ENCODE measurements at regions not wholly inside any gene's neighbourhood (a gene's known extent, or its start where the extent isn't known, plus 50 kb on each side); places are given as distances from the start of the nearest gene placed in this dataset.

DNA sequence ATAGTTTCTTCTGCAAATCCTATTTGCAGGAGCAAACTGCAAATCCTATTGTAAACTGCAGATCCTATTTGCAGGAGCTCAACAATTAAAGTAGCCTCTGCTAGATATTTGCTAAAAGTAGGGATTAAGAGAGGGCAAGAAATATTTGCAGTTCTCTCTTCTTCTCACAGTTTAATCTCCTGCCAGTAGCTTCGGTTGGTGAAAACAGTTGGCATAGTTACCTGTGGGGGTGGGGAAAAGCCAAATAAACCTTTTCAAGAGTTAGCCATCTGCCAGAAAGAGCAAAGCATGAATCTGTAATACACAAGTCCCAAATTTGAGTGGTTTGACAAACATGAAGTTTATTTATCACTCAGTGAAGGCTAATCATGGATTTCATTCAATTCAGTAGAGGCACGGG lies 942.5 kb downstream of the JRKL start:
- Histone ChIP-seq H2AFZ (ENCODE audit: low read depth, low read length) (no peak overlapping the region), H4K20me1 (replicated peaks; ENCODE audit: control insufficient read depth, insufficient read depth, low read length) (no peaks in the 10 kb centered on the region), H3K27me3 (ENCODE audit: control insufficient read depth in 2 of 2, insufficient read depth in 2 of 2, low read length in 2 of 2) (no peaks in the 10 kb centered on the region), H3K9me3 (replicated peaks; ENCODE audit: control insufficient read depth, insufficient read depth, low read depth, low read length) (no peaks in the 10 kb centered on the region), H3K4me1 (replicated peaks in 1 of 2; ENCODE audit: control insufficient read depth in 2 of 2, insufficient read depth in 2 of 2, low read length in 2 of 2) (no peaks in the 10 kb centered on the region), H3K9ac (ENCODE audit: insufficient read depth in 1 of 2, low read depth in 2 of 2, low read length in 2 of 2) (no peak overlapping the region), H3K79me2 (ENCODE audit: control insufficient read depth, insufficient read depth, low read length) (no peaks in the 10 kb centered on the region), H3K4me3 (no peak overlapping the region), H3K4me2 (ENCODE audit: insufficient read depth, low read length) (no peak overlapping the region), H3K36me3 (ENCODE audit: control insufficient read depth, insufficient read depth, low read length) (no peaks in the 10 kb centered on the region), H3K9me1 (ENCODE audit: control insufficient read depth, insufficient read depth, low read length) (no peaks in the 10 kb centered on the region), H3K27ac (ENCODE audit: extremely low read depth, low read depth, low read length) (no peak overlapping the region)
- no peak for TF ChIP-seq ZNF766 (CRISPR knock-in tag; conservative IDR thresholded peaks at IDR 0.05)
- TF ChIP-seq FOXP1 (CRISPR knock-in tag; IDR thresholded peaks at IDR 0.05): no peak
- no peak for TF ChIP-seq ZBTB8A (IDR thresholded peaks at IDR 0.05; ENCODE audit: partially characterized antibody)
- TF ChIP-seq PHB (CRISPR knock-in tag; IDR thresholded peaks at IDR 0.05): no peak
- TF ChIP-seq FOXJ2 (tag; IDR thresholded peaks at IDR 0.05): no peak
- no peak for TF ChIP-seq ZNF584 (CRISPR knock-in tag; IDR thresholded peaks at IDR 0.05; ENCODE audit: low read depth)
- no peak for TF ChIP-seq FIP1L1 (IDR thresholded peaks at IDR 0.05; ENCODE audit: low read depth, low read length, poor library complexity, severe bottlenecking)
- TF ChIP-seq NCOA2 (IDR thresholded peaks at IDR 0.05; ENCODE audit: partially characterized antibody in 2 of 2): no peak
- TF ChIP-seq IFI16 (CRISPR knock-in tag; IDR thresholded peaks at IDR 0.05): no peak
- no peak for TF ChIP-seq NCOA1 (IDR thresholded peaks at IDR 0.05; ENCODE audit: low read depth)
- BruUV-seq (replicated peaks): no TSS peak
- in situ Hi-C loops (cut with MboI): no loop called here
- 0% methylated on average over 2 of the region's 2 CpGs for WGBS (ENCODE audit: insufficient coverage, low coverage, missing lambda C conversion rate)
- CTCF ChIA-PET (ENCODE audit: low intra/inter-chr PET ratio): no interaction called here
- ATAC-seq (no peak), DNase-seq (ENCODE audit: extremely low read depth in 1 of 4, low spot score in 3 of 4) (no peak), FAIRE-seq (no peak)
- POLR2A ChIA-PET: no interaction called here
- intact Hi-C loops (cut with micrococcal nuclease): no loop called here

Data from K562 (cell line).